HCT116 (cell line): ENCODE measurements at regions not wholly inside any gene's neighbourhood (a gene's known extent, or its start where the extent isn't known, plus 50 kb on each side); places are given as distances from the start of the nearest gene placed in this dataset.

ENCODE experiments used
- ATAC-seq: fragments of 200-7000 bp; cut with Tn5 transposase; 2 replicates; pipeline ENCODE4 v1.9.1; 2020; ENCODE audit warnings: mild to moderate bottlenecking, moderate library complexity
- BruUV-seq: library from RNA; stranded (reverse); fragments of 400-500 nt; replicated peaks from 2 replicates; lab custom pipeline; 2021; lab: Mats Ljungman, UMichigan
- CTCF ChIA-PET: fragments of 300-600 bp; sonication (Branson Sonifier 250); formaldehyde crosslinking; loops from one replicate; lab custom pipeline; 2021; ENCODE audit warnings: antibody characterized with exemption; lab: Charles Lee
- POLR2A ChIA-PET: fragments of 300-600, 350-600 bp; sonication (Branson Sonifier 250); formaldehyde crosslinking; loops from one replicate; lab custom pipeline; 2021; ENCODE audit warnings: antibody characterized with exemption; lab: Charles Lee
- RAD21 ChIA-PET, 2 experiments: fragments of 300-600 bp; sonication (Branson Sonifier 250); formaldehyde crosslinking; loops; one replicate each; lab custom pipeline; 2023; ENCODE audit warnings: low total read pairs in 2 of 2; ENCODE audit not compliant: uncharacterized antibody in 2 of 2, unreplicated experiment in 2 of 2, low non-redundant PET in 1 of 2; lab: Charles Lee
- DNase-seq: peaks from one replicate; pipeline ENCODE4 v3.0.0-alpha.2; 2010; ENCODE audit warnings: low read depth, low spot score
- H2AFZ ChIP-seq: fragments of 200-600 bp; shearing (Covaris generic), sonication (generic); 2 replicates; pipeline ENCODE4 v1.6.1; 2017; ENCODE audit warnings: low read depth, mixed run types, mixed read lengths, antibody characterized with exemption, low read length; ENCODE audit not compliant: poor library complexity, severe bottlenecking
- H3K27ac ChIP-seq: 2 replicates; pipeline ENCODE4 v1.5.1; 2012; ENCODE audit warnings: low read depth, low read length
- H3K27me3 ChIP-seq: fragments of 200-600 bp; sonication (generic); 2 replicates; pipeline ENCODE4 v1.6.1; 2016; ENCODE audit warnings: mixed run types, low read length, mixed read lengths; ENCODE audit not compliant: insufficient read depth
- H3K36me3 ChIP-seq, 2 experiments: fragments of 200-500 bp in 1 of 2; fragments of 200-600 bp in 1 of 2; sonication (Bioruptor generic) in 1 of 2; sonication (generic) in 1 of 2; 2 replicates each; pipeline versions ENCODE4 v1.5.1 to v1.6.1; 2014 to 2016; ENCODE audit warnings: low read length in 2 of 2, inconsistent platforms in 1 of 2, mixed read lengths in 1 of 2, mixed run types in 1 of 2; ENCODE audit not compliant: insufficient read depth in 2 of 2, control insufficient read depth in 1 of 2
- H3K4me1 ChIP-seq, 2 experiments: fragments of 200-600 bp in 1 of 2; sonication (generic) in 1 of 2; 2 replicates each; pipeline versions ENCODE4 v1.5.1 to v1.6.1; 2012 to 2017; ENCODE audit warnings: low read length in 2 of 2, inconsistent platforms in 1 of 2, mild to moderate bottlenecking in 1 of 2, mixed read lengths in 1 of 2, mixed run types in 1 of 2, moderate library complexity in 1 of 2; ENCODE audit not compliant: insufficient read depth in 2 of 2, control insufficient read depth in 1 of 2
- H3K4me2 ChIP-seq: fragments of 200-600 bp; sonication (generic); 2 replicates; pipeline ENCODE4 v1.6.1; 2017; ENCODE audit warnings: mixed run types, low read length, mixed read lengths
- H3K4me3 ChIP-seq, 2 experiments: fragments of 200-600 bp in 1 of 2; sonication (generic) in 1 of 2; replicated peaks in 1 of 2; 2 replicates each; pipeline ENCODE4 v1.5.1; 2011 to 2016; ENCODE audit warnings: low read length in 2 of 2, control low read depth in 1 of 2, low read depth in 1 of 2, mild to moderate bottlenecking in 1 of 2, mixed read lengths in 1 of 2, mixed run types in 1 of 2
- H3K79me2 ChIP-seq: fragments of 200-600 bp; sonication (generic); 2 replicates; pipeline ENCODE4 v1.6.1; 2017; ENCODE audit warnings: mild to moderate bottlenecking, mixed run types, low read length, moderate library complexity, mixed read lengths; ENCODE audit not compliant: insufficient read depth
- H3K9ac ChIP-seq: fragments of 200-600 bp; sonication (generic); 2 replicates; pipeline ENCODE4 v1.6.1; 2016; ENCODE audit warnings: low read length, mixed read lengths
- H3K9me2 ChIP-seq: fragments of 200-600 bp; sonication (generic), shearing (Covaris generic); 2 replicates; pipeline ENCODE4 v1.6.1; 2017; ENCODE audit warnings: mixed run types, mild to moderate bottlenecking, moderate library complexity; ENCODE audit not compliant: insufficient read depth
- H3K9me3 ChIP-seq, 2 experiments: fragments of 200-500 bp in 1 of 2; fragments of 200-600 bp in 1 of 2; sonication (Bioruptor generic) in 1 of 2; sonication (generic) in 1 of 2; 2 replicates each; pipeline ENCODE4 v1.6.1; 2014 to 2017; ENCODE audit warnings: low read length in 2 of 2, mixed read lengths in 2 of 2, inconsistent platforms in 1 of 2, low read depth in 1 of 2, mild to moderate bottlenecking in 1 of 2, mixed run types in 1 of 2, moderate library complexity in 1 of 2; ENCODE audit not compliant: control insufficient read depth in 1 of 2, insufficient read depth in 1 of 2
- H4K20me1 ChIP-seq: fragments of 200-600 bp; sonication (generic), shearing (Covaris generic); 2 replicates; pipeline ENCODE4 v1.6.1; 2017; ENCODE audit warnings: mixed run types, mild to moderate bottlenecking, moderate library complexity; ENCODE audit not compliant: insufficient read depth
- EGR1 ChIP-seq: IDR thresholded peaks from 2 replicates; pipeline ENCODE4 v1.6.1; 2012; ENCODE audit warnings: low read depth
- RAD21 ChIP-seq: IDR thresholded peaks from 2 replicates; pipeline ENCODE4 v1.6.1; 2012; ENCODE audit warnings: low read depth, mild to moderate bottlenecking
- intact Hi-C: fragments of 100-400 bp; cut with micrococcal nuclease; formaldehyde crosslinking; loops from 2 replicates; pipeline ENCODE4 v1.10.0; 2022
- TF ChIP-seq, protein P1 (sequence below): IDR thresholded peaks from 2 replicates; pipeline ENCODE4 v1.6.1; 2012

DNA sequence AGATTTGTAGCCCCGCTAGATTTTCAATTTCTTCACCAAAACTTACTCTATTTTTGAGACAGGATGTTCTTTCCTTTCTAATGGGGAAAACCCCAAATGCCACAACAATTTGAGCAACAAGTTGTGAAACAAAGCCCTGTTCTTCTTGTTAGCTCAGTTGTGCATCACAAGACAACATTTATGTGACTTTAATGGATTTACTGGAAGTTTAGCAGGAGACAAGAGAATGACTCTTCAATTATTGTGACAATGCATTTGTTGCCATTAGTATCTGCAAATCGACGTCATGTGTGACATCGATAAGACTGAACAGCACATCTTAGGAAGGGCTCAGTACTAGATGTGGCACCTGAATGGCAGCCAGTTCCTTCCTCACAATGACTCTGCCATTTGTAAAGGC lies 1028.9 kb upstream of the TMEM132C start:
- ATAC-seq: no peak
- H3K79me2 ChIP-seq: no peaks in the 10 kb centered on the region
- H3K4me2 ChIP-seq: no peak overlapping the region
- no peak overlapping the region for H3K9ac ChIP-seq
- no peak overlapping the region for H3K4me3 ChIP-seq
- H3K9me2 ChIP-seq: peaks cover 9% of the 10 kb centered on the region; the same call in 1 of the 2 replicates
- no peak overlapping the region for H3K27ac ChIP-seq
- no peaks in the 10 kb centered on the region for H3K4me1 ChIP-seq
- POLR2A ChIA-PET: no interaction called here
- no peaks in the 10 kb centered on the region for H3K9me3 ChIP-seq
- BruUV-seq: no TSS peak
- DNase-seq: no peak
- RAD21 ChIA-PET: no interaction called here
- H2AFZ ChIP-seq: no peak overlapping the region
- TF ChIP-seq EGR1: no peak
- CTCF ChIA-PET: no interaction called here
- no peaks in the 10 kb centered on the region for H3K27me3 ChIP-seq
- no peaks in the 10 kb centered on the region for H4K20me1 ChIP-seq
- intact Hi-C loops: no loop called here
- H3K36me3 ChIP-seq: no peaks in the 10 kb centered on the region

DNA sequence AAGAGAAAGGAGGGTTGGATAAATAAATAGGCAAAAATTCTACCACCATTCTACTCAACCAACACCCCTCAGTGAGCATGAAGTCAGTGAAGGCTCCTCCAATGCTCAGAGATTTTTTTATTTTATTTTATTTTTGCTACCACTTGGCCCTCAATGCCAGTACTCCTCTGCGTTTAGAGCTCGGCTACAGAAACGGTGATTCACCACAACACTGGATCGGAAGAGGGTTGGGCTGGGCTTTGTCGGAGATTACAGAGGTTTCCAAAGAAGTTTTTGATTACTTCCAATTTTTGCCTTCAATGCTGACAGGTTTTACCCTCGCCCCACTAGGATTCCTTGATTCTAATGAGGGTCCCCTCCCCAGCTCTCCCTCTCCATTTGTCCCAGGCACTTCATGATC lies 1027.2 kb upstream of the TMEM132C start:
- H3K4me3 ChIP-seq: no peak overlapping the region
- no peak overlapping the region for H3K27ac ChIP-seq
- H3K79me2 ChIP-seq: no peaks in the 10 kb centered on the region
- BruUV-seq: no TSS peak
- DNase-seq: no peak
- no peaks in the 10 kb centered on the region for H3K9me3 ChIP-seq
- H3K36me3 ChIP-seq: no peaks in the 10 kb centered on the region
- no peak overlapping the region for H3K4me2 ChIP-seq
- no peak overlapping the region for H3K9ac ChIP-seq
- ATAC-seq: no peak
- ChIA-PET POLR2A (no interaction called here), CTCF (no interaction called here), RAD21 (no interaction called here)
- no peaks in the 10 kb centered on the region for H4K20me1 ChIP-seq
- H3K9me2 ChIP-seq: peaks cover 9% of the 10 kb centered on the region; the same call in 1 of the 2 replicates
- no peaks in the 10 kb centered on the region for H3K27me3 ChIP-seq
- intact Hi-C loops: no loop called here
- H2AFZ ChIP-seq: no peak overlapping the region
- H3K4me1 ChIP-seq: no peaks in the 10 kb centered on the region
- TF ChIP-seq, protein P1, sequence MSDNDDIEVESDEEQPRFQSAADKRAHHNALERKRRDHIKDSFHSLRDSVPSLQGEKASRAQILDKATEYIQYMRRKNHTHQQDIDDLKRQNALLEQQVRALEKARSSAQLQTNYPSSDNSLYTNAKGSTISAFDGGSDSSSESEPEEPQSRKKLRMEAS: no peak
- no peak for TF ChIP-seq RAD21
